Uterus (tissue), 2 donors: ENCODE measurements at regions not wholly inside any gene's neighbourhood (a gene's known extent, or its start where the extent isn't known, plus 50 kb on each side); places are given as distances from the start of the nearest gene placed in this dataset.

Source experiments
- POLR2A ChIP-seq, 2 donors: fragments of 450-650 bp; IDR thresholded peaks; one replicate each; pipeline ENCODE4 v1.6.1; 2016; ENCODE audit warnings: antibody characterized with exemption in 2 of 2, mild to moderate bottlenecking in 1 of 2, moderate library complexity in 1 of 2
- TF ChIP-seq, protein P1 (sequence below), 4 experiments: fragments of 200-600 bp in 2 of 4; fragments of 450-650 bp in 2 of 4; sonication (generic) in 2 of 4; IDR thresholded peaks; one replicate each; pipeline ENCODE4 v1.5.1; 2016 to 2019; ENCODE audit warnings: antibody characterized with exemption in 4 of 4, mild to moderate bottlenecking in 2 of 4, moderate library complexity in 1 of 4

DNA sequence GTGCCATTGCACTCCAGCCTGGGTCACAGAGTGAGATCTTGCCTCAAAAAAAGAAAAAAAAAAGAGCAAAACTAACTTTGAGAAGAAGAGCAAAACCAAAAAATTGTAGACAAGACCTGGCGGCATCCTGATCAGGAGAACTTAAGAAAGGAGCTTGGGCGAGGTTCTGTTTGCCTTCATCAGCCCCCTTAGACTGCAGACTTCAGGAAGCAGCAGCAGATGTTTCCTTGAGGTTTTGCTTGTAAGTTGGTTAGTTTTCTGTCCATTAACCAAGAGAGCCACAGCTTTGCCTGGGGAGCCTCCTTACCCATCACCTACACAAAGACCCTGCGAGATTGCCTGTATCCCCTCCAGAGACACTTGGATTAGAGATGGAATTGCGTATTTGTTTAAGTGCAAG is 189.0 kb downstream of the AACS start:
- no peak for TF ChIP-seq POLR2A (IDR thresholded peaks at IDR 0.05)
- TF ChIP-seq, protein P1, sequence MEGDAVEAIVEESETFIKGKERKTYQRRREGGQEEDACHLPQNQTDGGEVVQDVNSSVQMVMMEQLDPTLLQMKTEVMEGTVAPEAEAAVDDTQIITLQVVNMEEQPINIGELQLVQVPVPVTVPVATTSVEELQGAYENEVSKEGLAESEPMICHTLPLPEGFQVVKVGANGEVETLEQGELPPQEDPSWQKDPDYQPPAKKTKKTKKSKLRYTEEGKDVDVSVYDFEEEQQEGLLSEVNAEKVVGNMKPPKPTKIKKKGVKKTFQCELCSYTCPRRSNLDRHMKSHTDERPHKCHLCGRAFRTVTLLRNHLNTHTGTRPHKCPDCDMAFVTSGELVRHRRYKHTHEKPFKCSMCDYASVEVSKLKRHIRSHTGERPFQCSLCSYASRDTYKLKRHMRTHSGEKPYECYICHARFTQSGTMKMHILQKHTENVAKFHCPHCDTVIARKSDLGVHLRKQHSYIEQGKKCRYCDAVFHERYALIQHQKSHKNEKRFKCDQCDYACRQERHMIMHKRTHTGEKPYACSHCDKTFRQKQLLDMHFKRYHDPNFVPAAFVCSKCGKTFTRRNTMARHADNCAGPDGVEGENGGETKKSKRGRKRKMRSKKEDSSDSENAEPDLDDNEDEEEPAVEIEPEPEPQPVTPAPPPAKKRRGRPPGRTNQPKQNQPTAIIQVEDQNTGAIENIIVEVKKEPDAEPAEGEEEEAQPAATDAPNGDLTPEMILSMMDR (IDR thresholded peaks at IDR 0.05) = no peak
